HS-5 (cell line): ENCODE measurements at regions not wholly inside any gene's neighbourhood (a gene's known extent, or its start where the extent isn't known, plus 50 kb on each side); places are given as distances from the start of the nearest gene placed in this dataset.
"Not testable (repeated sequence)": the region's sequence is repeated elsewhere in the genome, so short reads cannot be mapped to it uniquely, and the experiment has no call there.

Experiments
- DNase-seq: peaks from one replicate; pipeline ENCODE4 v3.0.0-alpha.2; 2012; ENCODE audit warnings: low read depth

DNA sequence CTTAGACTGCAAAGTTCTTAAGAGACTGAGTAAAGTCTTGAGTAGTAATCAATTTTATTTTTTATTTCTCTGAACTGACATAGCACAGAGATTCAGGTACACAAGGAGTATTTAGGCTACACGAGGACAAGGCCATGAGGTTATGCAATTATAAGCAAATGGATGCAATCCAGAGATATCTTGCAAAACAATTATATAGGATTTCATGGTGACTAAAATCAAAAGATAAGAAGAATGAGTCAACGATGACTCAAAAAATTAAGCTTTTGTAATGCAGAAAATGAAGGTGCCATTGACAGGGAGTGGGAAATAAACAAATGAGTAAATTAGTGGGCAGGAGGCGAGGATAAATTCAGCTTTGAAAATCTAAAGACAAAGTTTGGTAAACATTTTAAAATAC, 66.7 kb upstream of the MYO3A start:
- DNase-seq = peak; percentile 37

DNA sequence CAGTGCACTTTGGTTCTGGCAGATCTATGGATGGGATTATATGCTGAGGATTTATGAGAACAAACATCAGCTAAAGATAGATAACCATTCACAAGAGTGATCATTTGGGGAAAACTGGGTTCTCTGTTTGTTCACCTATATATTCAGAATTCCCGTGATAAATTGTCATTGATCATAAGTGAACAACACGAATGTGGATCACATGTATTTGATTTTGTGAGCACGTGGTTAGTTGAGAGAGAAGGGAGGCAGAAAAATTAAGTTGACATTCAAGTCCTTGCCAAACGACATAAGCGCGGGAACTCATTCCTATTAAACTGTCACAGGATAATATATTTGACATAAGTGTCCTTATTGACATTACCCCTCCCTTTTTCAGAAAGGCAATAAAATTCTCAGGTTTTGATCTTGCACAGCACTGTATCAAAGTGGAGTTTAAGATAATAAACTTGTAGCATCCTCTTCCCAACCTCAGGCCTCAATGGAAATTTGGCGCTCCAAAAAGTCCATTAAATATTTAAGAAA, 64.9 kb upstream of the MYO3A start:
- no peak for DNase-seq

DNA sequence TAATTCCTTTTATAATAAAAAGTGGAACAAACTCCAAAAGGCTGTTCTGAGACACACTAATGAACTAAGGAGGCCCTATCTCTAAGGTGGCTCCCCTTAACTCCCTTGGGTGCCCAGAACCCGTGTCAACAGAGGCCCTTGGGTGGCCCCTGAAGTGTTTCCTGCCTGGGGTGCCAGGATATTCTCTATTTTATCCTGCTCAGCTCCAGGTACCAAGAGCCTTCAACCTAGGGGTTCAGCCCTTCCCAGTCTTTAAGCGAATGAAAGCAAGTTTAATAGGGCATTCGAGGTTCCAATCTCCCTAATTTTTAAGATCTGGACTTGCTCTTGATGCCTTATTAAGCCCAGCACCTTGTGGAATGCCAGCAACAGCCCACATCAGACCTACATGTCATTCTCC, 64.4 kb upstream of the MYO3A start:
- no peak for DNase-seq

DNA sequence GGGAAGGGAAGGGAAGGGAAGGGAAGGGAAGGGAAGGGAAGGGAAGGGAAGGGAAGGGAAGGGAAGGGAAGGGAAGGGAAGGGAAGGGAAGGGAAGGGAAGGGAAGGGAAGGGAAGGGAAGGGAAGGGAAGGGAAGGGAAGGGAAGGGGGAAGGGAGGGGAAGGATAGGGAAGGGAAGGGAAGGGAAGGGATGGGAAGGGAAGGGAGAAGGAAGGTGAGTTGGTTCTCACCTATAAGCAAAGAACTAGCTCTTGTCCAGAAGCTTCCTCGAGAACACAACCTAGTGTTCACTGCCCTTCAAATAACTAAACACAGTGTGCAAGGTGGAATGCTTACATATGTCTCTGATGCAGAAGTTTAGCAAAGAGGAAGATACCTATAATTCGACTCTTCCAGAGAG, 59.6 kb upstream of the MYO3A start:
- not testable (repeated sequence) for DNase-seq

DNA sequence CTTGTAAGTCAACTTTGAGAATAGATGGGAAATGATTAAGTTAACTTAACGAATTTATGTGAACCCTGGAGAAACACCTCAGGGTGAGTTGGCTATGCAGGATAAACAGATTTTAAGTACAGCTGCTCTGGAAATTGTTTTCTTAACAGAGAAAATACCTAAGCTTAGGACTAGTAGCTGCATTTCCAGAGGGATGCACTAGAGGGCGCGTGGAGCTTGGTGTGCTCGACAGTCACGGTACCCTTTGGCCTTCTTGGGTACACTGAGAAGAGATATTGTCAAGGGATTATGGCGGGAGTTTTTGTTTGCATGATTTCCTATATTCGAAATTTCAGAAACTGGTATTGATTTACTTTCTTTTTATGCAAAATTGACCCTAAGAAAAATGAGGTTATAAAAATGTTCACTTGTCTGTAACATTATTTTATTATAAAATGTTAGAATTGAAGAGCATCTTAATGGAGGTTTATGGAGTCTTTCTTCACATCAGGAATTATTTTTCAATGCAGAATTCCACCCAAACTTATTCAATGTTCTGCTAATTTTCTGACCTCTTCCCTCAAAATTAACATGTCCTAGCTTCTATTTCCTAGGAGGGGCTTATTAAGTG, 58.4 kb upstream of the MYO3A start:
- DNase-seq = no peak

DNA sequence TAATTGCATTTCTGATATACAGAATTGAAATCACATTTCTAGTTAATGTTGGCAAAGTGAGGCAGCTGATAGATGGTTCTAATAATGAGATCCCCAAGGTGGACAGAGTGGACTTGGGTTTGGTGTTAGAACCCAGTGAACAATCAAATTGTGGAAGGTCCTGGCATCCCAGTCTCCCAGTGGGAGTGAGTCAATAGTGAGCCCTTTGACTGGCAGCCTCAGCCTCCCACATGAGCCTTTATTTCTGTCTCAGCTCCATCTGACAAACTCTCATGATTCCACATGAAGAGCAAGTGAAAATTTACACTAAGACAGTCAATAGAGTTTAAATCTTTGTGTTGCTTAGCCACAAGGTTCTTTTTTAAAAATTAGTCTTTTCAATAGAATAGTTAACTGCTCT, 56.7 kb upstream of the MYO3A start:
- no peak for DNase-seq
